PC-9 (cell line): ENCODE measurements at regions not wholly inside any gene's neighbourhood (a gene's known extent, or its start where the extent isn't known, plus 50 kb on each side); places are given as distances from the start of the nearest gene placed in this dataset.
"Not testable (repeated sequence)": the region's sequence is repeated elsewhere in the genome, so short reads cannot be mapped to it uniquely, and the experiment has no call there.

Experiments
- BruUV-seq: library from RNA; stranded (reverse); fragments of 400-500 nt; replicated peaks from 2 replicates; lab custom pipeline; 2021; lab: Mats Ljungman, UMichigan
- CTCF ChIA-PET: fragments of 300-600 bp; sonication (Branson Sonifier 250); formaldehyde crosslinking; loops from one replicate; lab custom pipeline; 2022; ENCODE audit warnings: antibody characterized with exemption; lab: Charles Lee
- POLR2A ChIA-PET: fragments of 300-600 bp; sonication (Branson Sonifier 250); formaldehyde crosslinking; loops from one replicate; lab custom pipeline; 2022; ENCODE audit warnings: antibody characterized with exemption; ENCODE audit not compliant: unreplicated experiment; lab: Charles Lee
- DNase-seq, 2 experiments: peaks; one replicate each; pipeline versions ENCODE4 v3.0.0 to v3.0.0-alpha.2; 2015 to 2022; ENCODE audit warnings: mixed read lengths in 1 of 2
- H2AFZ ChIP-seq: fragments of 200-600 bp; sonication (generic); 2 replicates; pipeline ENCODE4 v1.8.1; 2017; ENCODE audit warnings: antibody characterized with exemption
- H3F3A ChIP-seq: fragments of 200-600 bp; sonication (generic); 2 replicates; pipeline ENCODE4 v1.8.1; 2017; ENCODE audit warnings: antibody characterized with exemption, mild to moderate bottlenecking, low read depth; ENCODE audit not compliant: insufficient read depth
- H3K27ac ChIP-seq: fragments of 200-600 bp; sonication (generic); 2 replicates; pipeline ENCODE4 v1.6.1; 2016; ENCODE audit warnings: mixed run types
- H3K27me3 ChIP-seq: fragments of 200-600 bp; sonication (generic); 2 replicates; pipeline ENCODE4 v1.6.1; 2016; ENCODE audit warnings: low read depth, mixed run types; ENCODE audit not compliant: insufficient read depth
- H3K36me3 ChIP-seq: fragments of 200-600 bp; sonication (generic); 2 replicates; pipeline ENCODE4 v1.6.1; 2016; ENCODE audit warnings: low read depth, mixed run types
- H3K4me1 ChIP-seq: fragments of 200-600 bp; sonication (generic); replicated peaks from 2 replicates; pipeline ENCODE4 v1.6.1; 2016; ENCODE audit warnings: mixed run types; ENCODE audit not compliant: insufficient read depth
- H3K4me2 ChIP-seq: fragments of 200-600 bp; sonication (generic); 2 replicates; pipeline ENCODE4 v1.6.1; 2017; ENCODE audit warnings: mixed run types
- H3K4me3 ChIP-seq: fragments of 200-600 bp; sonication (generic); 2 replicates; pipeline ENCODE4 v1.6.1; 2016; ENCODE audit warnings: mixed run types
- H3K79me2 ChIP-seq: fragments of 200-600 bp; sonication (generic); 2 replicates; pipeline ENCODE4 v1.6.1; 2017; ENCODE audit warnings: low read depth, mixed run types
- H3K9me2 ChIP-seq: fragments of 200-600 bp; sonication (generic); 2 replicates; pipeline ENCODE4 v1.8.1; 2017; ENCODE audit warnings: mild to moderate bottlenecking; ENCODE audit not compliant: insufficient read depth
- H3K9me3 ChIP-seq: fragments of 200-600 bp; sonication (generic); 2 replicates; pipeline ENCODE4 v1.8.1; 2016; ENCODE audit warnings: low read depth; ENCODE audit not compliant: insufficient read depth
- H4K20me1 ChIP-seq: fragments of 200-600 bp; sonication (generic); 2 replicates; pipeline ENCODE4 v1.8.1; 2017; ENCODE audit not compliant: insufficient read depth
- CTCF ChIP-seq: fragments of 200-600 bp; sonication (generic); conservative IDR thresholded peaks from 2 replicates; pipeline ENCODE4 v1.6.1; 2017; ENCODE audit warnings: mixed run types, antibody characterized with exemption, mild to moderate bottlenecking, moderate library complexity
- EZH2 ChIP-seq: fragments of 200-600 bp; sonication (generic); IDR thresholded peaks from 2 replicates; pipeline ENCODE4 v1.8.0; 2017; ENCODE audit warnings: antibody characterized with exemption, low read depth
- intact Hi-C: fragments of 100-400 bp; cut with micrococcal nuclease; formaldehyde crosslinking; loops from one replicate; pipeline ENCODE4 v1.10.0; 2022; ENCODE audit not compliant: unreplicated experiment

GRCh38 chr4:152062936-152063620, 302.3 kb upstream of the GATB start:
- no peaks in the 10 kb centered on the region for H3K9me2 ChIP-seq
- TF ChIP-seq EZH2 = no peak
- TF ChIP-seq CTCF = no peak
- H3F3A ChIP-seq = no peaks in the 10 kb centered on the region
- DNase-seq = no peak
- H3K4me1 ChIP-seq = 0 out of 2 replicates have a peak, but pooled peaks cover 5% of the 10 kb centered on the region
- H3K79me2 ChIP-seq = no peaks in the 10 kb centered on the region
- no peak overlapping the region for H3K4me2 ChIP-seq
- no peak overlapping the region for H2AFZ ChIP-seq
- intact Hi-C loops = no loop called here
- no peak overlapping the region for H3K4me3 ChIP-seq
- no TSS peak for BruUV-seq
- no peaks in the 10 kb centered on the region for H4K20me1 ChIP-seq
- H3K9me3 ChIP-seq = no peaks in the 10 kb centered on the region
- POLR2A ChIA-PET = no interaction called here
- CTCF ChIA-PET = no interaction called here
- H3K27ac ChIP-seq = no peak overlapping the region
- H3K27me3 ChIP-seq = no peaks in the 10 kb centered on the region
- no peaks in the 10 kb centered on the region for H3K36me3 ChIP-seq

GRCh38 chr4:152054731-152055130, 293.9 kb upstream of the GATB start:
- Histone ChIP-seq H3K79me2 (no peaks in the 10 kb centered on the region), H4K20me1 (no peaks in the 10 kb centered on the region), H3K36me3 (no peaks in the 10 kb centered on the region), H3F3A (no peaks in the 10 kb centered on the region), H3K9me3 (no peaks in the 10 kb centered on the region), H3K4me1 (no peaks in the 10 kb centered on the region), H3K4me2 (no peak overlapping the region), H3K4me3 (no peak overlapping the region), H3K27me3 (no peaks in the 10 kb centered on the region), H2AFZ (no peak overlapping the region), H3K27ac (no peak overlapping the region), H3K9me2 (no peaks in the 10 kb centered on the region)
- TF ChIP-seq CTCF (no peak), EZH2 (no peak)
- ChIA-PET POLR2A (no interaction called here), CTCF (no interaction called here)
- intact Hi-C loops = no loop called here
- no TSS peak for BruUV-seq
- no peak for DNase-seq

GRCh38 chr4:152052451-152053057, 291.7 kb upstream of the GATB start:
- Histone ChIP-seq H3K4me3 (no peak overlapping the region), H3K9me2 (no peaks in the 10 kb centered on the region), H3K27ac (no peak overlapping the region), H2AFZ (no peak overlapping the region), H3K36me3 (no peaks in the 10 kb centered on the region), H3K4me1 (no peaks in the 10 kb centered on the region), H3K9me3 (no peaks in the 10 kb centered on the region), H3K27me3 (no peaks in the 10 kb centered on the region), H3K79me2 (no peaks in the 10 kb centered on the region), H3K4me2 (no peak overlapping the region), H4K20me1 (no peaks in the 10 kb centered on the region), H3F3A (no peaks in the 10 kb centered on the region)
- TF ChIP-seq EZH2 = no peak
- TF ChIP-seq CTCF = no peak
- ChIA-PET CTCF (no interaction called here), POLR2A (no interaction called here)
- intact Hi-C loops = no loop called here
- no peak for DNase-seq
- no TSS peak for BruUV-seq

GRCh38 chr4:152051332-152051731, 290.5 kb upstream of the GATB start:
- H3K27ac ChIP-seq, H3K27me3 ChIP-seq, BruUV-seq, H3K9me2 ChIP-seq, H4K20me1 ChIP-seq, H3K79me2 ChIP-seq, H3K36me3 ChIP-seq, H3F3A ChIP-seq, H2AFZ ChIP-seq, H3K4me3 ChIP-seq, CTCF ChIA-PET, intact Hi-C loops, H3K9me3 ChIP-seq, POLR2A ChIA-PET, DNase-seq, H3K4me2 ChIP-seq, H3K4me1 ChIP-seq: not testable (repeated sequence)
